Globus pallidus (tissue), 1 donor: ENCODE measurements at regions not wholly inside any gene's neighbourhood (a gene's known extent, or its start where the extent isn't known, plus 50 kb on each side); places are given as distances from the start of the nearest gene placed in this dataset.

ENCODE experiments used
- DNase-seq: peaks from one replicate; pipeline ENCODE4 v3.0.0-alpha.2; 2015; ENCODE audit warnings: low spot score

GRCh38 chr16:13552062-13552959 lies 367.6 kb upstream of the ERCC4 start:
- no peak for DNase-seq

GRCh38 chr16:13552960-13553257 lies 367.0 kb upstream of the ERCC4 start:
- no peak for DNase-seq

GRCh38 chr16:13553453-13553985 lies 366.4 kb upstream of the ERCC4 start:
- DNase-seq = no peak

- DNase-seq = no peak
Measured at GRCh38 chr16:13554005-13554404, 365.9 kb upstream of the ERCC4 start.

GRCh38 chr16:13554643-13555042 lies 365.3 kb upstream of the ERCC4 start:
- no peak for DNase-seq

GRCh38 chr16:13557418-13557817 lies 362.5 kb upstream of the ERCC4 start:
- DNase-seq = no peak

- no peak for DNase-seq
Measured at GRCh38 chr16:13558752-13559151, 361.2 kb upstream of the ERCC4 start.

GRCh38 chr16:13559624-13560023 lies 360.3 kb upstream of the ERCC4 start:
- no peak for DNase-seq

GRCh38 chr16:13560151-13560550 lies 359.8 kb upstream of the ERCC4 start:
- no peak for DNase-seq

- no peak for DNase-seq
Measured at GRCh38 chr16:13561291-13562070, 358.5 kb upstream of the ERCC4 start.

- DNase-seq = no peak
Measured at GRCh38 chr16:13568803-13569202, 351.2 kb upstream of the ERCC4 start.

GRCh38 chr16:13569986-13570385 lies 350.0 kb upstream of the ERCC4 start:
- no peak for DNase-seq

GRCh38 chr16:13571036-13571435 lies 348.9 kb upstream of the ERCC4 start:
- no peak for DNase-seq

- DNase-seq = no peak
Measured at GRCh38 chr16:13573903-13574302, 346.1 kb upstream of the ERCC4 start.

- no peak for DNase-seq
Measured at GRCh38 chr16:13586051-13586450, 333.9 kb upstream of the ERCC4 start.

- DNase-seq = no peak
Measured at GRCh38 chr16:13587181-13587580, 332.8 kb upstream of the ERCC4 start.

GRCh38 chr16:13594823-13595222 lies 325.1 kb upstream of the ERCC4 start:
- no peak for DNase-seq

GRCh38 chr16:13606804-13607203 lies 313.1 kb upstream of the ERCC4 start:
- no peak for DNase-seq

GRCh38 chr16:13607289-13607688 lies 312.7 kb upstream of the ERCC4 start:
- no peak for DNase-seq

GRCh38 chr16:13611596-13611995 lies 308.4 kb upstream of the ERCC4 start:
- no peak for DNase-seq

GRCh38 chr16:13612623-13613022 lies 307.3 kb upstream of the ERCC4 start:
- DNase-seq = no peak

GRCh38 chr16:13613165-13613564 lies 306.8 kb upstream of the ERCC4 start:
- no peak for DNase-seq

GRCh38 chr16:13621639-13622038 lies 298.3 kb upstream of the ERCC4 start:
- DNase-seq = no peak
